Umbilical cord (tissue), 1 donor: ENCODE measurements at regions not wholly inside any gene's neighbourhood (a gene's known extent, or its start where the extent isn't known, plus 50 kb on each side); places are given as distances from the start of the nearest gene placed in this dataset.
A peak's percentile ranks its signal among the peaks of the same experiment; 100 is the strongest.
"Not testable (repeated sequence)": the region's sequence is repeated elsewhere in the genome, so short reads cannot be mapped to it uniquely, and the experiment has no call there.

ENCODE experiments used
- DNase-seq: peaks from one replicate; pipeline ENCODE4 v3.0.0-alpha.2; 2015; ENCODE audit warnings: low spot score

GRCh38 chr16:10232757-10233156, 50.5 kb upstream of the GRIN2A start:
- no peak for DNase-seq

- DNase-seq: no peak
Observed at GRCh38 chr16:10239640-10240039, 57.4 kb upstream of the GRIN2A start.

GRCh38 chr16:10240854-10241613, 58.8 kb upstream of the GRIN2A start:
- DNase-seq: no peak

- no peak for DNase-seq
Observed at GRCh38 chr16:10242097-10242496, 59.9 kb upstream of the GRIN2A start.

- DNase-seq: no peak
Observed at GRCh38 chr16:10242916-10243315, 60.7 kb upstream of the GRIN2A start.

GRCh38 chr16:10245002-10245401, 62.8 kb upstream of the GRIN2A start:
- peak; percentile 28 for DNase-seq

- DNase-seq: no peak
Observed at GRCh38 chr16:10250137-10250828, 68.1 kb upstream of the GRIN2A start.

GRCh38 chr16:10252155-10252554, 69.9 kb upstream of the GRIN2A start:
- DNase-seq: no peak

GRCh38 chr16:10253409-10253808, 71.2 kb upstream of the GRIN2A start:
- peak; percentile 59 for DNase-seq

GRCh38 chr16:10255728-10256127, 73.5 kb upstream of the GRIN2A start:
- DNase-seq: no peak

- peak; percentile 34 for DNase-seq
Observed at GRCh38 chr16:10256784-10257641, 74.8 kb upstream of the GRIN2A start.

- DNase-seq: not testable (repeated sequence)
Observed at GRCh38 chr16:10257642-10258251, 75.5 kb upstream of the GRIN2A start.

- DNase-seq: peak; percentile 23
Observed at GRCh38 chr16:10258930-10259603, 76.8 kb upstream of the GRIN2A start.

- DNase-seq: peak; percentile 10
Observed at GRCh38 chr16:10261077-10261476, 78.8 kb upstream of the GRIN2A start.

GRCh38 chr16:10261526-10261925, 79.3 kb upstream of the GRIN2A start:
- DNase-seq: peak; percentile 64

- no peak for DNase-seq
Observed at GRCh38 chr16:10262377-10263132, 80.3 kb upstream of the GRIN2A start.

- no peak for DNase-seq
Observed at GRCh38 chr16:10265770-10266615, 83.8 kb upstream of the GRIN2A start.

GRCh38 chr16:10266809-10267208, 84.6 kb upstream of the GRIN2A start:
- no peak for DNase-seq

GRCh38 chr16:10269632-10270031, 87.4 kb upstream of the GRIN2A start:
- DNase-seq: no peak
